Spleen (tissue), 7 donors: ENCODE measurements at regions not wholly inside any gene's neighbourhood (a gene's known extent, or its start where the extent isn't known, plus 50 kb on each side); places are given as distances from the start of the nearest gene placed in this dataset.

ENCODE experiments used
- POLR2AphosphoS5 ChIP-seq, 3 donors: sonication (generic); formaldehyde crosslinking; IDR thresholded peaks; one replicate each; pipeline ENCODE4 v1.5.1; 2017; ENCODE audit warnings: antibody characterized with exemption in 3 of 3
- TF ChIP-seq, protein P1 (sequence below), 11 experiments: fragments of 200-600 bp in 7 of 11; fragments of 450-650 bp in 4 of 11; sonication (generic) in 4 of 11; IDR thresholded peaks in 8 of 11; conservative IDR thresholded peaks in 3 of 11; 1 replicate in 7 of 11; 2 replicates in 4 of 11; pipeline versions ENCODE4 v1.4.0 to v1.8.0; 2016 to 2021; ENCODE audit warnings: antibody characterized with exemption in 11 of 11, inconsistent platforms in 4 of 11, mild to moderate bottlenecking in 1 of 11
- donor health status: DM: no; HTN: no; CAD: no; lungs with moderate emphysema.
- donor health status: DM: no; HTN: no; CAD: no.
- donor health status: DM: no; HTN: no; CAD: no.

DNA sequence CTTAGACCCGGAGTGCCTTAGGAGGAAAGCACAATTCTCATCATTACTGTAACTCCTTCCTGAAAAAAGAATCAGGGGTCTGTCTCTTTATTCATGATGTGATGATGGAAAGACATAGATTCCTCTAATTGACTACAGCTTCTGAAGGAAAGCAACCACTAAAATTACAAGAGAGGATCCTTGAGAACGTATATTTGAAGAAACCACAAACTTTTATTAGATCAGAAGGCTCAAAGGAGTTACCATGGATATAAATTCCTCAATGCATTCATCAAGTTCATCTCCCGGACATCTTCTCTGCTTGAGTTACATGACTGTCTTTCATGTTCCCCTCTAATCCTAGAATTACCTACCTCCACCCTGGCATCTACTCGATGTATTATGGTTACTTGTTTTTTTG lies 104.1 kb upstream of the PAPPA start:
- TF ChIP-seq POLR2AphosphoS5 (IDR thresholded peaks at IDR 0.05) = no peak
- TF ChIP-seq, protein P1, sequence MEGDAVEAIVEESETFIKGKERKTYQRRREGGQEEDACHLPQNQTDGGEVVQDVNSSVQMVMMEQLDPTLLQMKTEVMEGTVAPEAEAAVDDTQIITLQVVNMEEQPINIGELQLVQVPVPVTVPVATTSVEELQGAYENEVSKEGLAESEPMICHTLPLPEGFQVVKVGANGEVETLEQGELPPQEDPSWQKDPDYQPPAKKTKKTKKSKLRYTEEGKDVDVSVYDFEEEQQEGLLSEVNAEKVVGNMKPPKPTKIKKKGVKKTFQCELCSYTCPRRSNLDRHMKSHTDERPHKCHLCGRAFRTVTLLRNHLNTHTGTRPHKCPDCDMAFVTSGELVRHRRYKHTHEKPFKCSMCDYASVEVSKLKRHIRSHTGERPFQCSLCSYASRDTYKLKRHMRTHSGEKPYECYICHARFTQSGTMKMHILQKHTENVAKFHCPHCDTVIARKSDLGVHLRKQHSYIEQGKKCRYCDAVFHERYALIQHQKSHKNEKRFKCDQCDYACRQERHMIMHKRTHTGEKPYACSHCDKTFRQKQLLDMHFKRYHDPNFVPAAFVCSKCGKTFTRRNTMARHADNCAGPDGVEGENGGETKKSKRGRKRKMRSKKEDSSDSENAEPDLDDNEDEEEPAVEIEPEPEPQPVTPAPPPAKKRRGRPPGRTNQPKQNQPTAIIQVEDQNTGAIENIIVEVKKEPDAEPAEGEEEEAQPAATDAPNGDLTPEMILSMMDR (IDR thresholded peaks at IDR 0.05 in 8 of 11, conservative IDR thresholded peaks at IDR 0.05 in 3 of 11) = no peak
